SK-N-SH (cell line): ENCODE measurements at regions not wholly inside any gene's neighbourhood (a gene's known extent, or its start where the extent isn't known, plus 50 kb on each side); places are given as distances from the start of the nearest gene placed in this dataset.
A peak's percentile ranks its signal among the peaks of the same experiment; 100 is the strongest.

ENCODE experiments used
- CTCF ChIA-PET: fragments of 300-600, 350-600 bp; formaldehyde crosslinking; extraction: SDS; loops from one replicate; lab custom pipeline; 2021; lab: Yijun Ruan, JAX
- POLR2A ChIA-PET: fragments of 350-600 bp; sonication (Branson Sonifier 250); formaldehyde crosslinking; extraction: SDS; loops from one replicate; lab custom pipeline; 2020; ENCODE audit warnings: antibody characterized with exemption, inconsistent platforms; lab: Yijun Ruan, JAX
- DNase-seq: peaks from one replicate; pipeline ENCODE4 v3.0.0; 2012
- H2AFZ ChIP-seq: fragments of 200-600 bp; sonication (generic); 2 replicates; pipeline ENCODE4 v1.8.1; 2016; ENCODE audit warnings: antibody characterized with exemption, mild to moderate bottlenecking, low read depth
- H3F3A ChIP-seq: fragments of 200-600 bp; sonication (generic); replicated peaks from 2 replicates; pipeline ENCODE3; 2016; ENCODE audit warnings: antibody characterized with exemption, mild to moderate bottlenecking; ENCODE audit not compliant: insufficient read depth
- H3K27ac ChIP-seq, 2 experiments: fragments of 200-500 bp in 1 of 2; fragments of 200-600 bp in 1 of 2; sonication (Bioruptor generic) in 1 of 2; sonication (generic), shearing (Covaris generic) in 1 of 2; 2 replicates each; pipeline versions ENCODE4 v1.5.1 to v1.6.1; 2014 to 2016; ENCODE audit warnings: low read depth in 2 of 2, inconsistent platforms in 1 of 2, low read length in 1 of 2, mild to moderate bottlenecking in 1 of 2, mixed read lengths in 1 of 2
- H3K27me3 ChIP-seq: fragments of 200-600 bp; sonication (generic), shearing (Covaris generic); 2 replicates; pipeline ENCODE4 v1.6.1; 2016; ENCODE audit warnings: mixed run types; ENCODE audit not compliant: insufficient read depth
- H3K36me3 ChIP-seq, 2 experiments: fragments of 200-500 bp in 1 of 2; fragments of 200-600 bp in 1 of 2; sonication (Bioruptor generic) in 1 of 2; sonication (generic) in 1 of 2; replicated peaks in 1 of 2; 2 replicates each; pipeline versions ENCODE3 to v1.5.1; 2014 to 2016; ENCODE audit warnings: low read length in 1 of 2, mild to moderate bottlenecking in 1 of 2; ENCODE audit not compliant: insufficient read depth in 2 of 2, control insufficient read depth in 1 of 2
- H3K4me1 ChIP-seq, 2 experiments: fragments of 200-500 bp in 1 of 2; fragments of 200-600 bp in 1 of 2; sonication (Bioruptor generic) in 1 of 2; sonication (generic), shearing (Covaris generic) in 1 of 2; 2 replicates each; pipeline versions ENCODE4 v1.5.1 to v1.6.1; 2014 to 2016; ENCODE audit warnings: low read depth in 1 of 2, low read length in 1 of 2, mixed run types in 1 of 2; ENCODE audit not compliant: insufficient read depth in 2 of 2, control insufficient read depth in 1 of 2
- H3K4me2 ChIP-seq: fragments of 200-600 bp; sonication (generic), shearing (Covaris generic); 2 replicates; pipeline ENCODE4 v1.6.1; 2017; ENCODE audit warnings: mixed run types
- H3K4me3 ChIP-seq, 2 experiments: fragments of 200-500 bp in 1 of 2; fragments of 200-600 bp in 1 of 2; sonication (Bioruptor generic) in 1 of 2; sonication (generic), shearing (Covaris generic) in 1 of 2; 2 replicates each; pipeline versions ENCODE4 v1.5.1 to v1.8.1; 2014 to 2016; ENCODE audit warnings: low read depth in 2 of 2, inconsistent platforms in 1 of 2, low read length in 1 of 2, mild to moderate bottlenecking in 1 of 2, mixed read lengths in 1 of 2, moderate library complexity in 1 of 2
- H3K79me2 ChIP-seq: fragments of 200-600 bp; sonication (generic); 2 replicates; pipeline ENCODE4 v1.8.1; 2017; ENCODE audit warnings: mild to moderate bottlenecking; ENCODE audit not compliant: insufficient read depth
- H3K9ac ChIP-seq: fragments of 200-600 bp; sonication (generic); 2 replicates; pipeline ENCODE4 v1.6.1; 2017; ENCODE audit warnings: mixed run types
- H3K9me2 ChIP-seq: fragments of 200-600 bp; sonication (generic); 2 replicates; pipeline ENCODE4 v1.6.1; 2017; ENCODE audit warnings: mixed run types
- H3K9me3 ChIP-seq: fragments of 200-600 bp; sonication (generic); 2 replicates; pipeline ENCODE4 v1.6.1; 2017; ENCODE audit warnings: mixed run types, mild to moderate bottlenecking, moderate library complexity
- H4K20me1 ChIP-seq: fragments of 200-600 bp; sonication (generic); 2 replicates; pipeline ENCODE4 v1.6.1; 2017; ENCODE audit warnings: mild to moderate bottlenecking, mixed run types; ENCODE audit not compliant: insufficient read depth
- EP300 ChIP-seq, 2 experiments: IDR thresholded peaks; 2 replicates each; pipeline versions ENCODE4 v1.4.0 to v1.6.1; 2012; ENCODE audit warnings: borderline replicate concordance in 1 of 2, low read depth in 1 of 2, low read length in 1 of 2
- EZH2phosphoT487 ChIP-seq: fragments of 200-600 bp; sonication (generic); IDR thresholded peaks from 2 replicates; pipeline ENCODE4 v1.6.1; 2017; ENCODE audit warnings: low read depth, mixed run types, mild to moderate bottlenecking, antibody characterized with exemption, moderate library complexity, borderline replicate concordance
- FOSL2 ChIP-seq: IDR thresholded peaks from 2 replicates; pipeline ENCODE4 v1.4.0; 2012; ENCODE audit warnings: low read depth, mild to moderate bottlenecking, moderate library complexity, borderline replicate concordance
- FOXM1 ChIP-seq: IDR thresholded peaks from 2 replicates; pipeline ENCODE4 v1.4.0; 2012; ENCODE audit warnings: low read depth, mild to moderate bottlenecking
- GABPA ChIP-seq: IDR thresholded peaks from 2 replicates; pipeline ENCODE4 v1.4.0; 2012; ENCODE audit warnings: low read depth, mild to moderate bottlenecking
- GATA2 ChIP-seq: sonication (generic); formaldehyde crosslinking; IDR thresholded peaks from 2 replicates; pipeline ENCODE4 v1.5.0; 2020; ENCODE audit warnings: mild to moderate bottlenecking, missing genetic modification reagents
- JUND ChIP-seq: IDR thresholded peaks from 2 replicates; pipeline ENCODE4 v1.4.0; 2012
- MEF2A ChIP-seq: IDR thresholded peaks from 2 replicates; pipeline ENCODE4 v1.4.0; 2012; ENCODE audit warnings: low read depth, borderline replicate concordance
- NRF1 ChIP-seq: IDR thresholded peaks from 2 replicates; pipeline ENCODE4 v1.6.1; 2012; ENCODE audit warnings: low read depth, mild to moderate bottlenecking, low read length
- RFX5 ChIP-seq: IDR thresholded peaks from 2 replicates; pipeline ENCODE4 v1.6.1; 2012; ENCODE audit warnings: mild to moderate bottlenecking, improper control_type of control experiment, low read length
- RXRA ChIP-seq: IDR thresholded peaks from 2 replicates; pipeline ENCODE4 v1.4.0; 2012; ENCODE audit warnings: low read depth, mild to moderate bottlenecking, borderline replicate concordance
- TAF1 ChIP-seq: IDR thresholded peaks from 2 replicates; pipeline ENCODE4 v1.6.1; 2012; ENCODE audit warnings: low read depth, mild to moderate bottlenecking, low read length, moderate library complexity, borderline replicate concordance
- TCF12 ChIP-seq: IDR thresholded peaks from 2 replicates; pipeline ENCODE4 v1.4.0; 2012
- TEAD4 ChIP-seq: IDR thresholded peaks from 2 replicates; pipeline ENCODE4 v1.4.0; 2012; ENCODE audit warnings: mild to moderate bottlenecking, borderline replicate concordance; ENCODE audit not compliant: insufficient read depth
- WGBS: methylation state at CpG from one replicate; pipeline ENCODE4 v1.1.6; 2017; ENCODE audit warnings: low lambda C conversion rate; 5-methylcytosine and 5-hydroxymethylcytosine counted together
- TF ChIP-seq, protein P1 (sequence below): IDR thresholded peaks from 2 replicates; pipeline ENCODE4; 2012
- TF ChIP-seq, protein P2 (sequence below): IDR thresholded peaks from 2 replicates; pipeline ENCODE4 v1.4.0; 2012; ENCODE audit warnings: low read depth
- TF ChIP-seq, protein P3 (sequence below): fragments of 200-600 bp; sonication (generic); IDR thresholded peaks from 2 replicates; pipeline ENCODE4 v1.6.1; 2017; ENCODE audit warnings: antibody characterized with exemption, mild to moderate bottlenecking, moderate library complexity
- TF ChIP-seq, protein P4 (sequence below): IDR thresholded peaks from 2 replicates; pipeline ENCODE4 v1.6.1; 2012; ENCODE audit warnings: mild to moderate bottlenecking, low read depth, low read length, moderate library complexity
- TF ChIP-seq, protein P5 (sequence below): IDR thresholded peaks from 2 replicates; pipeline ENCODE4 v1.4.0; 2012; ENCODE audit warnings: low read depth, borderline replicate concordance

DNA sequence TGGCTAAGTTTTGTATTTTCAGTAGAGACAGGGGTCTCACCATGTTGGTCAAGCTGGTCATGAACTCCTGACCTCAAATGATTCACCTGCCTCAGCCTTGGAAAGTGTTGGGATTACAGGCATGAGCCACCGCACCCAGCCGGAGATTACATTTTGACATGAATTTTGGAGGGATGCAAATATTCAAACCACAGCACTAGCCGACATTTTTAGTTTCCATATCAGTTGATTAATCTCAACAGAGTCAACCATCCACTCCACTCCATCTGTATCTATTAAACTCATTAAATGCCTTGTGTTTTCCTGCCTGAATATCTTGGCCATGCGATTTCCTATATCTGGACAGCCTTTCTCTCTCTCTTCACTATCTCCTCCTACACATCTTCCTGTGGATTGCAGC lies 64.1 kb upstream of the PDGFRA start:
- Histone ChIP-seq H2AFZ (0 out of 2 replicates have a peak overlapping the region, but pooled peaks have one; percentile 29), H3K27ac (peak overlapping the region; percentile 50 to 88; a peak in 3 of 4 replicates), H3K36me3 (no peaks in the 10 kb centered on the region), H3K79me2 (no peaks in the 10 kb centered on the region), H3K9me2 (no peaks in the 10 kb centered on the region), H3F3A (peaks cover 32% of the 10 kb centered on the region), H4K20me1 (no peaks in the 10 kb centered on the region), H3K27me3 (no peaks in the 10 kb centered on the region), H3K9me3 (0 out of 2 replicates have a peak, but pooled peaks cover 7% of the 10 kb centered on the region), H3K4me2 (peak overlapping the region; percentile 36), H3K9ac (peak overlapping the region; percentile 59; the same call in 1 of the 2 replicates), H3K4me3 (peak overlapping the region in 1 of 2 experiments; percentile 21; a peak in 1 of 4 replicates), H3K4me1 (no peaks in the 10 kb centered on the region; a peak in 2 of 4 replicates)
- ChIA-PET CTCF (no interaction called here), POLR2A (no interaction called here)
- TF ChIP-seq RXRA (peak; percentile 89; the same call in 1 of the 2 replicates), FOXM1 (peak; percentile 62; the same call in 1 of the 2 replicates), FOSL2 (no peak), MEF2A (0 out of 2 replicates have a peak, but pooled peaks have one; percentile 6)
- TF ChIP-seq, protein P1, sequence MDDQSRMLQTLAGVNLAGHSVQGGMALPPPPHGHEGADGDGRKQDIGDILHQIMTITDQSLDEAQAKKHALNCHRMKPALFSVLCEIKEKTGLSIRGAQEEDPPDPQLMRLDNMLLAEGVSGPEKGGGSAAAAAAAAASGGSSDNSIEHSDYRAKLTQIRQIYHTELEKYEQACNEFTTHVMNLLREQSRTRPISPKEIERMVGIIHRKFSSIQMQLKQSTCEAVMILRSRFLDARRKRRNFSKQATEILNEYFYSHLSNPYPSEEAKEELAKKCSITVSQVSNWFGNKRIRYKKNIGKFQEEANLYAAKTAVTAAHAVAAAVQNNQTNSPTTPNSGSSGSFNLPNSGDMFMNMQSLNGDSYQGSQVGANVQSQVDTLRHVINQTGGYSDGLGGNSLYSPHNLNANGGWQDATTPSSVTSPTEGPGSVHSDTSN = peak; percentile 55; the same call in 1 of the 2 replicates
- no peak for DNase-seq
- WGBS = 3% methylated on average over 4 of the region's 4 CpGs

DNA sequence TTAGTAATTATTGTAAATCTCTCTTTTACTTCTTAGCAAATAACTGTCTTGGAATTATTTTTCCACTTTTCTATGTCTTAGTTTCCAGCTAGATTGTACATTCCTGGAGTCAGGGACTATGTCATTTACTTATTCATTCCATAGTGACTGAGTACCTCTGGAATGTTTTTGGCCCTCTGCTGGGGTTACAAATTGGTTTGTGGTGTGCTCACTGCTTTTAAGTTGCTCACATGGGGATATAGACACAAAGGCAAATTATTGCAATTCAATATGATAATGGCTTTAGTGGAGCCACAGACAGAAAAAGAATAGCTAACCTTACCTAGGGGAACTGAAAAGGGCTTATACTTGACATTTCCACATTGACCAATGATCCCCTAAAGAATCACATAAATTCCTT lies 63.7 kb upstream of the PDGFRA start:
- H3F3A ChIP-seq = peaks cover 32% of the 10 kb centered on the region
- ChIA-PET CTCF (no interaction called here), POLR2A (no interaction called here)
- H3K4me2 ChIP-seq = peak overlapping the region; percentile 36
- DNase-seq = no peak
- H3K4me3 ChIP-seq = peak overlapping the region in 1 of 2 experiments; percentile 21; a peak in 1 of 4 replicates
- H3K36me3 ChIP-seq = no peaks in the 10 kb centered on the region
- H3K27ac ChIP-seq = peak overlapping the region; percentile 50 to 88; a peak in 3 of 4 replicates
- 0 out of 2 replicates have a peak, but pooled peaks cover 5% of the 10 kb centered on the region for H3K9me3 ChIP-seq
- peak overlapping the region; percentile 59 for H3K9ac ChIP-seq
- H2AFZ ChIP-seq = 0 out of 2 replicates have a peak overlapping the region, but pooled peaks have one; percentile 29
- H3K9me2 ChIP-seq = no peaks in the 10 kb centered on the region
- no peaks in the 10 kb centered on the region for H3K27me3 ChIP-seq
- no peaks in the 10 kb centered on the region for H4K20me1 ChIP-seq
- H3K4me1 ChIP-seq = no peaks in the 10 kb centered on the region; a peak in 2 of 4 replicates
- no peaks in the 10 kb centered on the region for H3K79me2 ChIP-seq
- peak in 1 of 2 experiments; percentile 85; a peak in 3 of 4 replicates for TF ChIP-seq EP300 (IDR thresholded peaks at IDR 0.05; ENCODE audit: borderline replicate concordance in 1 of 2, low read depth in 1 of 2, low read length in 1 of 2)
- TF ChIP-seq, protein P2, sequence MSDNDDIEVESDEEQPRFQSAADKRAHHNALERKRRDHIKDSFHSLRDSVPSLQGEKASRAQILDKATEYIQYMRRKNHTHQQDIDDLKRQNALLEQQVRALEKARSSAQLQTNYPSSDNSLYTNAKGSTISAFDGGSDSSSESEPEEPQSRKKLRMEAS = peak; percentile 67
- TF ChIP-seq GATA2 (CRISPR knock-in tag) = no peak
- peak; percentile 80 for TF ChIP-seq TCF12
- TF ChIP-seq TEAD4 = peak; percentile 91
- TF ChIP-seq, protein P3, sequence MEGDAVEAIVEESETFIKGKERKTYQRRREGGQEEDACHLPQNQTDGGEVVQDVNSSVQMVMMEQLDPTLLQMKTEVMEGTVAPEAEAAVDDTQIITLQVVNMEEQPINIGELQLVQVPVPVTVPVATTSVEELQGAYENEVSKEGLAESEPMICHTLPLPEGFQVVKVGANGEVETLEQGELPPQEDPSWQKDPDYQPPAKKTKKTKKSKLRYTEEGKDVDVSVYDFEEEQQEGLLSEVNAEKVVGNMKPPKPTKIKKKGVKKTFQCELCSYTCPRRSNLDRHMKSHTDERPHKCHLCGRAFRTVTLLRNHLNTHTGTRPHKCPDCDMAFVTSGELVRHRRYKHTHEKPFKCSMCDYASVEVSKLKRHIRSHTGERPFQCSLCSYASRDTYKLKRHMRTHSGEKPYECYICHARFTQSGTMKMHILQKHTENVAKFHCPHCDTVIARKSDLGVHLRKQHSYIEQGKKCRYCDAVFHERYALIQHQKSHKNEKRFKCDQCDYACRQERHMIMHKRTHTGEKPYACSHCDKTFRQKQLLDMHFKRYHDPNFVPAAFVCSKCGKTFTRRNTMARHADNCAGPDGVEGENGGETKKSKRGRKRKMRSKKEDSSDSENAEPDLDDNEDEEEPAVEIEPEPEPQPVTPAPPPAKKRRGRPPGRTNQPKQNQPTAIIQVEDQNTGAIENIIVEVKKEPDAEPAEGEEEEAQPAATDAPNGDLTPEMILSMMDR = peak; percentile 24
- peak; percentile 89 for TF ChIP-seq JUND
- TF ChIP-seq NRF1 = no peak
- no peak for TF ChIP-seq TAF1
- TF ChIP-seq, protein P4, sequence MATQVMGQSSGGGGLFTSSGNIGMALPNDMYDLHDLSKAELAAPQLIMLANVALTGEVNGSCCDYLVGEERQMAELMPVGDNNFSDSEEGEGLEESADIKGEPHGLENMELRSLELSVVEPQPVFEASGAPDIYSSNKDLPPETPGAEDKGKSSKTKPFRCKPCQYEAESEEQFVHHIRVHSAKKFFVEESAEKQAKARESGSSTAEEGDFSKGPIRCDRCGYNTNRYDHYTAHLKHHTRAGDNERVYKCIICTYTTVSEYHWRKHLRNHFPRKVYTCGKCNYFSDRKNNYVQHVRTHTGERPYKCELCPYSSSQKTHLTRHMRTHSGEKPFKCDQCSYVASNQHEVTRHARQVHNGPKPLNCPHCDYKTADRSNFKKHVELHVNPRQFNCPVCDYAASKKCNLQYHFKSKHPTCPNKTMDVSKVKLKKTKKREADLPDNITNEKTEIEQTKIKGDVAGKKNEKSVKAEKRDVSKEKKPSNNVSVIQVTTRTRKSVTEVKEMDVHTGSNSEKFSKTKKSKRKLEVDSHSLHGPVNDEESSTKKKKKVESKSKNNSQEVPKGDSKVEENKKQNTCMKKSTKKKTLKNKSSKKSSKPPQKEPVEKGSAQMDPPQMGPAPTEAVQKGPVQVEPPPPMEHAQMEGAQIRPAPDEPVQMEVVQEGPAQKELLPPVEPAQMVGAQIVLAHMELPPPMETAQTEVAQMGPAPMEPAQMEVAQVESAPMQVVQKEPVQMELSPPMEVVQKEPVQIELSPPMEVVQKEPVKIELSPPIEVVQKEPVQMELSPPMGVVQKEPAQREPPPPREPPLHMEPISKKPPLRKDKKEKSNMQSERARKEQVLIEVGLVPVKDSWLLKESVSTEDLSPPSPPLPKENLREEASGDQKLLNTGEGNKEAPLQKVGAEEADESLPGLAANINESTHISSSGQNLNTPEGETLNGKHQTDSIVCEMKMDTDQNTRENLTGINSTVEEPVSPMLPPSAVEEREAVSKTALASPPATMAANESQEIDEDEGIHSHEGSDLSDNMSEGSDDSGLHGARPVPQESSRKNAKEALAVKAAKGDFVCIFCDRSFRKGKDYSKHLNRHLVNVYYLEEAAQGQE = no peak
- TF ChIP-seq RFX5 = no peak
- TF ChIP-seq EZH2phosphoT487 = no peak
- TF ChIP-seq, protein P1 = peak; percentile 65
- TF ChIP-seq GABPA = no peak; the same call in 1 of the 2 replicates
- TF ChIP-seq, protein P5, sequence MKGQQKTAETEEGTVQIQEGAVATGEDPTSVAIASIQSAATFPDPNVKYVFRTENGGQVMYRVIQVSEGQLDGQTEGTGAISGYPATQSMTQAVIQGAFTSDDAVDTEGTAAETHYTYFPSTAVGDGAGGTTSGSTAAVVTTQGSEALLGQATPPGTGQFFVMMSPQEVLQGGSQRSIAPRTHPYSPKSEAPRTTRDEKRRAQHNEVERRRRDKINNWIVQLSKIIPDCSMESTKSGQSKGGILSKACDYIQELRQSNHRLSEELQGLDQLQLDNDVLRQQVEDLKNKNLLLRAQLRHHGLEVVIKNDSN = no peak
